SK-N-SH (cell line): ENCODE measurements at regions not wholly inside any gene's neighbourhood (a gene's known extent, or its start where the extent isn't known, plus 50 kb on each side); places are given as distances from the start of the nearest gene placed in this dataset.

Experiments used
- CTCF ChIA-PET: fragments of 300-600, 350-600 bp; formaldehyde crosslinking; extraction: SDS; loops from one replicate; lab custom pipeline; 2021; lab: Yijun Ruan, JAX
- POLR2A ChIA-PET: fragments of 350-600 bp; sonication (Branson Sonifier 250); formaldehyde crosslinking; extraction: SDS; loops from one replicate; lab custom pipeline; 2020; ENCODE audit warnings: antibody characterized with exemption, inconsistent platforms; lab: Yijun Ruan, JAX
- DNase-seq: peaks from one replicate; pipeline ENCODE4 v3.0.0; 2012
- H2AFZ ChIP-seq: fragments of 200-600 bp; sonication (generic); 2 replicates; pipeline ENCODE4 v1.8.1; 2016; ENCODE audit warnings: antibody characterized with exemption, mild to moderate bottlenecking, low read depth
- H3F3A ChIP-seq: fragments of 200-600 bp; sonication (generic); replicated peaks from 2 replicates; pipeline ENCODE3; 2016; ENCODE audit warnings: antibody characterized with exemption, mild to moderate bottlenecking; ENCODE audit not compliant: insufficient read depth
- H3K27ac ChIP-seq, 2 experiments: fragments of 200-500 bp in 1 of 2; fragments of 200-600 bp in 1 of 2; sonication (Bioruptor generic) in 1 of 2; sonication (generic), shearing (Covaris generic) in 1 of 2; 2 replicates each; pipeline versions ENCODE4 v1.5.1 to v1.6.1; 2014 to 2016; ENCODE audit warnings: low read depth in 2 of 2, inconsistent platforms in 1 of 2, low read length in 1 of 2, mild to moderate bottlenecking in 1 of 2, mixed read lengths in 1 of 2
- H3K27me3 ChIP-seq: fragments of 200-600 bp; sonication (generic), shearing (Covaris generic); 2 replicates; pipeline ENCODE4 v1.6.1; 2016; ENCODE audit warnings: mixed run types; ENCODE audit not compliant: insufficient read depth
- H3K36me3 ChIP-seq, 2 experiments: fragments of 200-500 bp in 1 of 2; fragments of 200-600 bp in 1 of 2; sonication (Bioruptor generic) in 1 of 2; sonication (generic) in 1 of 2; replicated peaks in 1 of 2; 2 replicates each; pipeline versions ENCODE3 to v1.5.1; 2014 to 2016; ENCODE audit warnings: low read length in 1 of 2, mild to moderate bottlenecking in 1 of 2; ENCODE audit not compliant: insufficient read depth in 2 of 2, control insufficient read depth in 1 of 2
- H3K4me1 ChIP-seq, 2 experiments: fragments of 200-500 bp in 1 of 2; fragments of 200-600 bp in 1 of 2; sonication (Bioruptor generic) in 1 of 2; sonication (generic), shearing (Covaris generic) in 1 of 2; 2 replicates each; pipeline versions ENCODE4 v1.5.1 to v1.6.1; 2014 to 2016; ENCODE audit warnings: low read depth in 1 of 2, low read length in 1 of 2, mixed run types in 1 of 2; ENCODE audit not compliant: insufficient read depth in 2 of 2, control insufficient read depth in 1 of 2
- H3K4me2 ChIP-seq: fragments of 200-600 bp; sonication (generic), shearing (Covaris generic); 2 replicates; pipeline ENCODE4 v1.6.1; 2017; ENCODE audit warnings: mixed run types
- H3K4me3 ChIP-seq, 2 experiments: fragments of 200-500 bp in 1 of 2; fragments of 200-600 bp in 1 of 2; sonication (Bioruptor generic) in 1 of 2; sonication (generic), shearing (Covaris generic) in 1 of 2; 2 replicates each; pipeline versions ENCODE4 v1.5.1 to v1.8.1; 2014 to 2016; ENCODE audit warnings: low read depth in 2 of 2, inconsistent platforms in 1 of 2, low read length in 1 of 2, mild to moderate bottlenecking in 1 of 2, mixed read lengths in 1 of 2, moderate library complexity in 1 of 2
- H3K79me2 ChIP-seq: fragments of 200-600 bp; sonication (generic); 2 replicates; pipeline ENCODE4 v1.8.1; 2017; ENCODE audit warnings: mild to moderate bottlenecking; ENCODE audit not compliant: insufficient read depth
- H3K9ac ChIP-seq: fragments of 200-600 bp; sonication (generic); 2 replicates; pipeline ENCODE4 v1.6.1; 2017; ENCODE audit warnings: mixed run types
- H3K9me2 ChIP-seq: fragments of 200-600 bp; sonication (generic); 2 replicates; pipeline ENCODE4 v1.6.1; 2017; ENCODE audit warnings: mixed run types
- H3K9me3 ChIP-seq: fragments of 200-600 bp; sonication (generic); 2 replicates; pipeline ENCODE4 v1.6.1; 2017; ENCODE audit warnings: mixed run types, mild to moderate bottlenecking, moderate library complexity
- H4K20me1 ChIP-seq: fragments of 200-600 bp; sonication (generic); 2 replicates; pipeline ENCODE4 v1.6.1; 2017; ENCODE audit warnings: mild to moderate bottlenecking, mixed run types; ENCODE audit not compliant: insufficient read depth
- FOXJ3 ChIP-seq: sonication (generic); formaldehyde crosslinking; IDR thresholded peaks from 2 replicates; pipeline ENCODE4 v1.5.1; 2020; ENCODE audit warnings: mild to moderate bottlenecking, missing genetic modification reagents
- IRF3 ChIP-seq: fragments of 150-350 bp; IDR thresholded peaks from 2 replicates; pipeline ENCODE4 v1.6.1; 2016; ENCODE audit warnings: mild to moderate bottlenecking, low read depth, low read length
- MEF2A ChIP-seq: IDR thresholded peaks from 2 replicates; pipeline ENCODE4 v1.4.0; 2012; ENCODE audit warnings: low read depth, borderline replicate concordance
- MXI1 ChIP-seq: IDR thresholded peaks from 2 replicates; pipeline ENCODE4 v1.6.1; 2012; ENCODE audit warnings: mild to moderate bottlenecking, low read depth, low read length, improper control_type of control experiment
- NFIC ChIP-seq: IDR thresholded peaks from 2 replicates; pipeline ENCODE4 v1.4.0; 2012; ENCODE audit warnings: borderline replicate concordance
- NRF1 ChIP-seq: IDR thresholded peaks from 2 replicates; pipeline ENCODE4 v1.6.1; 2012; ENCODE audit warnings: low read depth, mild to moderate bottlenecking, low read length
- RAD21 ChIP-seq: IDR thresholded peaks from 2 replicates; pipeline ENCODE4 v1.6.1; 2012; ENCODE audit warnings: mild to moderate bottlenecking, low read length
- RCOR1 ChIP-seq: fragments of 150-350 bp; IDR thresholded peaks from 2 replicates; pipeline ENCODE4 v1.6.1; 2017; ENCODE audit warnings: antibody characterized with exemption, low read length
- REST ChIP-seq: IDR thresholded peaks from 2 replicates; pipeline ENCODE4 v1.6.1; 2012; ENCODE audit warnings: mild to moderate bottlenecking, low read depth, low read length, moderate library complexity
- RXRA ChIP-seq: IDR thresholded peaks from 2 replicates; pipeline ENCODE4 v1.4.0; 2012; ENCODE audit warnings: low read depth, mild to moderate bottlenecking, borderline replicate concordance
- TAF1 ChIP-seq: IDR thresholded peaks from 2 replicates; pipeline ENCODE4 v1.6.1; 2012; ENCODE audit warnings: low read depth, mild to moderate bottlenecking, low read length, moderate library complexity, borderline replicate concordance
- TEAD4 ChIP-seq: IDR thresholded peaks from 2 replicates; pipeline ENCODE4 v1.4.0; 2012; ENCODE audit warnings: mild to moderate bottlenecking, borderline replicate concordance; ENCODE audit not compliant: insufficient read depth
- USF1 ChIP-seq: IDR thresholded peaks from 2 replicates; pipeline ENCODE4 v1.4.0; 2012; ENCODE audit warnings: low read depth, borderline replicate concordance
- WGBS: methylation state at CpG from one replicate; pipeline ENCODE4 v1.1.6; 2017; ENCODE audit warnings: low lambda C conversion rate; 5-methylcytosine and 5-hydroxymethylcytosine counted together

- TF ChIP-seq MEF2A, result no peak
- no peak for TF ChIP-seq MXI1
- TF ChIP-seq RCOR1, result no peak
- no peak for TF ChIP-seq TAF1
- TF ChIP-seq IRF3, result no peak
- no peak for TF ChIP-seq NRF1
- TF ChIP-seq RXRA, result no peak
- TF ChIP-seq TEAD4, result no peak
- TF ChIP-seq REST, result no peak
- TF ChIP-seq FOXJ3 (CRISPR knock-in tag), result no peak
- TF ChIP-seq USF1, result no peak
- Histone ChIP-seq H3K9me2 (no peaks in the 10 kb centered on the region), H2AFZ (no peak overlapping the region), H3K27ac (no peak overlapping the region), H3K79me2 (no peaks in the 10 kb centered on the region), H3K4me1 (no peaks in the 10 kb centered on the region), H3K4me2 (no peak overlapping the region), H3K9me3 (no peaks in the 10 kb centered on the region), H3K27me3 (no peaks in the 10 kb centered on the region), H3F3A (no peaks in the 10 kb centered on the region), H3K4me3 (no peak overlapping the region), H4K20me1 (no peaks in the 10 kb centered on the region), H3K36me3 (no peaks in the 10 kb centered on the region), H3K9ac (no peak overlapping the region)
- ChIA-PET CTCF (no interaction called here), POLR2A (interaction anchor here (0.7 kb wide), 1 partner anchor 9 kb away, joined by 3 read pairs; no protein-coding TSS in a partner anchor)
- 1% methylated on average over 4 of the region's 4 CpGs for WGBS
- DNase-seq, result no peak
These were observed 800.8 kb upstream of the SALL3 start for GRCh38 chr18:78178812-78179211.

- H3K27me3 ChIP-seq, result no peaks in the 10 kb centered on the region
- no peaks in the 10 kb centered on the region for H3K79me2 ChIP-seq
- no peaks in the 10 kb centered on the region for H3K9me2 ChIP-seq
- no peak for DNase-seq
- no peak overlapping the region for H3K4me3 ChIP-seq
- no peak overlapping the region for H3K9ac ChIP-seq
- no peaks in the 10 kb centered on the region for H3F3A ChIP-seq
- H3K27ac ChIP-seq, result no peak overlapping the region
- no peaks in the 10 kb centered on the region for H3K4me1 ChIP-seq
- WGBS, result 12% methylated on average over 12 of the region's 12 CpGs
- no peaks in the 10 kb centered on the region for H3K9me3 ChIP-seq
- no peaks in the 10 kb centered on the region for H3K36me3 ChIP-seq
- ChIA-PET CTCF (no interaction called here), POLR2A (no interaction called here)
- no peak overlapping the region for H2AFZ ChIP-seq
- H4K20me1 ChIP-seq, result no peaks in the 10 kb centered on the region
- H3K4me2 ChIP-seq, result no peak overlapping the region
- TF ChIP-seq MEF2A (no peak), RAD21 (no peak), NFIC (no peak)
These were observed 798.9 kb upstream of the SALL3 start for GRCh38 chr18:78180741-78181140.
